ENCODE measurements at regions not wholly inside any gene's neighbourhood (a gene's known extent, or its start where the extent isn't known, plus 50 kb on each side); places are given as distances from the start of the nearest gene placed in this dataset.

DNA sequence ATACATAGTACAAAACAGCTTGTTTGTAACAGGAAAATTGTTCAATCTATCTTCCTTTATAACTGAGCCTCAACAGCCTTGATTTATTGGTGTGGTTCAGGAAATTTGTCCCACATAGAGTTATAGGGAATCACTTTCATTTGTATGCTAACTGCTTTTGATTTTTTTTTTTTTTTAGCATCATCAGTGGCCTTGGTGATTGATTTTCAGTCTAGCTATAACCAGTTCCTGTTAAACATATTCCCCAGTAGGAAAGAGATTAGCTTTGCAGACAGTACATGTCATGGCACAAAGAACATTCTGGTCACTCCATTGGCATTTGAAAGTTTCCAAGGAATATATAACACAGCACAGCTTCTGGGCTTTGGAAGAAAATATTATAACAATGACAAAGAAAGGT lies 337.3 kb upstream of the TMPO start:
- H3K4me3 ChIP-seq: no peak overlapping the region
- H3K36me3 ChIP-seq: no peaks in the 10 kb centered on the region
- intact Hi-C loops (cut with micrococcal nuclease): no loop called here
- no peak for TF ChIP-seq CTCF (IDR thresholded peaks at IDR 0.05; ENCODE audit: borderline replicate concordance)
- no peaks in the 10 kb centered on the region for H3K9me3 ChIP-seq (replicated peaks)
- DNase-seq: no peak
- H3K27ac ChIP-seq (replicated peaks): peak overlapping the region; percentile 4
- no peaks in the 10 kb centered on the region for H3K27me3 ChIP-seq (ENCODE audit: low read depth)
- no peaks in the 10 kb centered on the region for H3K4me1 ChIP-seq

- DNase-seq: no peak
- Histone ChIP-seq H3K9me3 (replicated peaks) (no peaks in the 10 kb centered on the region), H3K27ac (replicated peaks) (no peak overlapping the region), H3K27me3 (ENCODE audit: low read depth) (no peaks in the 10 kb centered on the region), H3K4me1 (no peaks in the 10 kb centered on the region), H3K4me3 (no peak overlapping the region), H3K36me3 (no peaks in the 10 kb centered on the region)
- intact Hi-C loops (cut with micrococcal nuclease): no loop called here
- no peak for TF ChIP-seq CTCF (IDR thresholded peaks at IDR 0.05; ENCODE audit: borderline replicate concordance)
Measured at GRCh38 chr12:98179151-98179550, 336.2 kb upstream of the TMPO start.

DNA sequence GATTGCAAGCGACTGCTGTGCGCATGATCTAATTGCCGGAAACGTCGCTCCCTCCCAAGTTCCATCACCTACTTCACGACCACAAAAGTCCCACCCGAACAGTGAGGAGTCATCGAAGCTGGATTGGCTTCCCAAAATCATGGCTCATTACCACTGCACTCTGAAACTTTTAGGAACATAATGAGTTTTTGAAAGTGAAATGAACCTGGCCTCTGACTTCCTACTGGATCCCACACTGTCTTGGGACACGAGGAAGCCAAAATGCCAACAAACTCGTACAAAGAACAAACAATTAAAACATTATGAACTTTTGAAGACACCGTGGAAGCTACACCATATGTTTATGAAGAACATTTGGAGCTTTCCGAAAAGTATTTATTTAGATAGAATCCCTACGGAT lies 334.8 kb upstream of the TMPO start:
- Histone ChIP-seq H3K27ac (replicated peaks) (no peak overlapping the region), H3K4me1 (no peaks in the 10 kb centered on the region), H3K36me3 (no peaks in the 10 kb centered on the region), H3K9me3 (replicated peaks) (no peaks in the 10 kb centered on the region), H3K27me3 (ENCODE audit: low read depth) (no peaks in the 10 kb centered on the region), H3K4me3 (no peak overlapping the region)
- no peak for DNase-seq
- intact Hi-C loops (cut with micrococcal nuclease): no loop called here
- TF ChIP-seq CTCF (IDR thresholded peaks at IDR 0.05; ENCODE audit: borderline replicate concordance): no peak

- Histone ChIP-seq H3K9me3 (replicated peaks) (no peaks in the 10 kb centered on the region), H3K27ac (replicated peaks) (no peak overlapping the region), H3K27me3 (ENCODE audit: low read depth) (no peaks in the 10 kb centered on the region), H3K4me1 (no peaks in the 10 kb centered on the region), H3K36me3 (no peaks in the 10 kb centered on the region), H3K4me3 (no peak overlapping the region)
- no peak for DNase-seq
- TF ChIP-seq CTCF (IDR thresholded peaks at IDR 0.05; ENCODE audit: borderline replicate concordance): no peak
- intact Hi-C loops (cut with micrococcal nuclease): no loop called here
Measured at GRCh38 chr12:98182821-98183220, 332.6 kb upstream of the TMPO start.

GRCh38 chr12:98185606-98186005 lies 329.8 kb upstream of the TMPO start:
- intact Hi-C loops (cut with micrococcal nuclease): no loop called here
- Histone ChIP-seq H3K27me3 (ENCODE audit: low read depth) (no peaks in the 10 kb centered on the region), H3K9me3 (replicated peaks) (no peaks in the 10 kb centered on the region), H3K27ac (replicated peaks) (no peak overlapping the region), H3K4me3 (no peak overlapping the region), H3K36me3 (no peaks in the 10 kb centered on the region), H3K4me1 (no peaks in the 10 kb centered on the region)
- no peak for DNase-seq
- TF ChIP-seq CTCF (IDR thresholded peaks at IDR 0.05; ENCODE audit: borderline replicate concordance): no peak

DNA sequence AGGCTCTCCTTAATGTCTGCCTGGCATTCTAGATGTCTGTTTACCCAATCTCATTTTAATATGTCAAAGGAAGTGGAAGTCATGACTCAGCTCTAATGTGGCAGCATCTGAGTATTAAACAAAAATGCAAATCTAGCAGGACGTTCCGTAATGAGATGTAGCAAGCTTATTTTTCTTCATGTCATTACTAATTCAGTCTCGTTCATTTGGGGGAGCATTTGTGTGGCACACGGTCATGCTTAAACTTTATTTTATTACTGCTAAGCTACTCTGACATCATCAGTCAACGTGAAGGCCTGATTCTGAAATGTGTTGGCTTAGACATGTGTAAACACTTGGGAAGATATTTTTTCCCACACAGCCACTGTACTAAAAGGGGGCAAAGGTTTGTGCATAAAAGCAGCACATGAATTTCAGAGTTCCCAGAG lies 326.7 kb upstream of the TMPO start:
- Histone ChIP-seq H3K4me1 (no peaks in the 10 kb centered on the region), H3K4me3 (no peak overlapping the region), H3K36me3 (no peaks in the 10 kb centered on the region), H3K27ac (replicated peaks) (no peak overlapping the region), H3K9me3 (replicated peaks) (no peaks in the 10 kb centered on the region), H3K27me3 (ENCODE audit: low read depth) (no peaks in the 10 kb centered on the region)
- DNase-seq: no peak
- no peak for TF ChIP-seq CTCF (IDR thresholded peaks at IDR 0.05; ENCODE audit: borderline replicate concordance)
- intact Hi-C loops (cut with micrococcal nuclease): no loop called here

Data from left ventricle myocardium inferior (tissue), 1 donor.